Calu3 (cell line): ENCODE measurements at regions not wholly inside any gene's neighbourhood (a gene's known extent, or its start where the extent isn't known, plus 50 kb on each side); places are given as distances from the start of the nearest gene placed in this dataset.
"Not testable (repeated sequence)": the region's sequence is repeated elsewhere in the genome, so short reads cannot be mapped to it uniquely, and the experiment has no call there.

ENCODE experiments used
- BruUV-seq: library from RNA; stranded (reverse); fragments of 400-500 nt; replicated peaks from 2 replicates; lab custom pipeline; 2021; lab: Mats Ljungman, UMichigan
- CTCF ChIA-PET: fragments of 300-600 bp; sonication (Branson Sonifier 250); formaldehyde crosslinking; loops from one replicate; lab custom pipeline; 2022; ENCODE audit warnings: antibody characterized with exemption; lab: Charles Lee
- DNase-seq: peaks from one replicate; pipeline ENCODE4 v3.0.0; 2022
- H3K27ac Mint-ChIP-seq: one replicate; pipeline ENCODE4 v1.8.0; 2022; ENCODE audit warnings: mixed read lengths; ENCODE audit not compliant: unreplicated experiment
- H3K27me3 Mint-ChIP-seq: one replicate; pipeline ENCODE4 v1.8.0; 2022; ENCODE audit warnings: mixed read lengths; ENCODE audit not compliant: unreplicated experiment
- H3K36me3 Mint-ChIP-seq: one replicate; pipeline ENCODE4 v1.8.0; 2022; ENCODE audit warnings: mild to moderate bottlenecking, moderate library complexity, mixed read lengths; ENCODE audit not compliant: insufficient read depth, unreplicated experiment
- H3K4me1 Mint-ChIP-seq: one replicate; pipeline ENCODE4 v1.8.0; 2022; ENCODE audit warnings: mild to moderate bottlenecking, low read depth, mixed read lengths; ENCODE audit not compliant: unreplicated experiment
- H3K4me3 Mint-ChIP-seq: one replicate; pipeline ENCODE4 v1.8.0; 2022; ENCODE audit warnings: mild to moderate bottlenecking, low read depth, moderate library complexity, mixed read lengths; ENCODE audit not compliant: unreplicated experiment
- H3K9me3 Mint-ChIP-seq: one replicate; pipeline ENCODE4 v1.8.0; 2022; ENCODE audit warnings: low read depth, mixed read lengths; ENCODE audit not compliant: unreplicated experiment
- CTCF ChIP-seq: fragments of 200-600 bp; IDR thresholded peaks from one replicate; pipeline ENCODE4 v1.8.0; 2022; ENCODE audit warnings: antibody characterized with exemption; ENCODE audit not compliant: unreplicated experiment
- intact Hi-C: fragments of 100-400 bp; cut with micrococcal nuclease; formaldehyde crosslinking; loops from one replicate; pipeline ENCODE4 v1.10.0; 2022; ENCODE audit not compliant: unreplicated experiment

- no peak for TF ChIP-seq CTCF
- Mint-ChIP-seq H3K27ac (peak overlapping the region; percentile 43), H3K4me1 (peaks cover 18% of the 10 kb centered on the region), H3K4me3 (peak overlapping the region; percentile 24), H3K9me3 (peaks cover 7% of the 10 kb centered on the region), H3K36me3 (peaks cover 8% of the 10 kb centered on the region), H3K27me3 (no peaks in the 10 kb centered on the region)
- CTCF ChIA-PET = no interaction called here
- no TSS peak for BruUV-seq
- no peak for DNase-seq
- intact Hi-C loops = loop anchor here (1.0 to 5.0 kb wide), 6 partner anchors 44 to 194 kb away; no protein-coding TSS in a partner anchor
Measured at GRCh38 chr3:30538791-30539190, 67.6 kb upstream of the TGFBR2 start.

DNA sequence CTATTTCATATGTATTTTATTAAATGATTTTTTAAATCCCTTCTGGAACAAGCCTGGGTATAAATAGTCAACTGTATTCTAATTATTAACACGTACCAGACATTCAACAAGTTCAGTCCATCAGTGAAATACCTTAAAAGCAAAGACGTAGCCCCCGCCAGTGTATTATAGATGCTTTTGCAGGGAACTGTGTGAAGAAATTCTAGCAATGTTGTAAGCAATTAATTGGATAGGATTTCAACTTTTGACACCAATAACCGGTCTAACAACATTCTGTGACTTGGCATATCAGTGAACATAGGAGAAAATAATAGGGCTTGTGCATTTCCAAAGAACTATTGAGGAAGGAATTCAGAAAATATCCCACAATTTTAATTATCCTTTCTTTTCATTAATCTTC, 67.2 kb upstream of the TGFBR2 start:
- no peak for TF ChIP-seq CTCF
- Mint-ChIP-seq H3K27ac (peak overlapping the region; percentile 43), H3K4me3 (peak overlapping the region; percentile 24), H3K27me3 (no peaks in the 10 kb centered on the region), H3K4me1 (peaks cover 18% of the 10 kb centered on the region), H3K36me3 (peaks cover 8% of the 10 kb centered on the region), H3K9me3 (peaks cover 7% of the 10 kb centered on the region)
- DNase-seq = peak; percentile 50
- BruUV-seq = no TSS peak
- CTCF ChIA-PET = no interaction called here
- intact Hi-C loops = loop anchor here (1.0 to 5.0 kb wide), 6 partner anchors 43 to 194 kb away; no protein-coding TSS in a partner anchor

DNA sequence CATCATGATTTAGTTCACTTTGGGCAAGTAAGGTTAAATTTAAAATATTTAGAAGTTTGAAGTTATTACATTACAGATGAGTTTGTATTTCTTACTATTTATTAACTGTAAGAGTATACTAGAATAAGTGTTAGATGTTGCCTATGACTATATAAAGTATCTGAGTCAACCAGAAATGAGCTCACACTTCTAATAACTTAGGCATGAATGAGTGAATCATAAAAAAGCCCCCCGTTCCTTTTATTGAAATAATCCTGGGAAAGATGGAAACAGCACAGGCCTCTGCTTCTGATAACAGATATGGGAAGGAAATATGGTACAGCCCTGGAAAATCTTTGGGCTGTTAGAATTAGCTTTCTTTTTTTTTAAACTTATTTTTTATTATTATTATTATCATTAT, 66.6 kb upstream of the TGFBR2 start:
- CTCF ChIA-PET = no interaction called here
- H3K4me1 Mint-ChIP-seq = peaks cover 24% of the 10 kb centered on the region
- DNase-seq = no peak
- H3K9me3 Mint-ChIP-seq = peaks cover 7% of the 10 kb centered on the region
- no peaks in the 10 kb centered on the region for H3K27me3 Mint-ChIP-seq
- peaks cover 8% of the 10 kb centered on the region for H3K36me3 Mint-ChIP-seq
- peak overlapping the region; percentile 43 for H3K27ac Mint-ChIP-seq
- TF ChIP-seq CTCF = no peak
- intact Hi-C loops = loop anchor here (1.0 to 5.0 kb wide), 6 partner anchors 43 to 195 kb away; no protein-coding TSS in a partner anchor
- BruUV-seq = no TSS peak
- H3K4me3 Mint-ChIP-seq = no peak overlapping the region

GRCh38 chr3:30541156-30541555, 65.2 kb upstream of the TGFBR2 start:
- intact Hi-C loops, H3K9me3 Mint-ChIP-seq, H3K4me3 Mint-ChIP-seq, BruUV-seq, DNase-seq, H3K27ac Mint-ChIP-seq, CTCF ChIA-PET, H3K36me3 Mint-ChIP-seq, H3K27me3 Mint-ChIP-seq: not testable (repeated sequence)
- peaks cover 34% of the 10 kb centered on the region for H3K4me1 Mint-ChIP-seq

DNA sequence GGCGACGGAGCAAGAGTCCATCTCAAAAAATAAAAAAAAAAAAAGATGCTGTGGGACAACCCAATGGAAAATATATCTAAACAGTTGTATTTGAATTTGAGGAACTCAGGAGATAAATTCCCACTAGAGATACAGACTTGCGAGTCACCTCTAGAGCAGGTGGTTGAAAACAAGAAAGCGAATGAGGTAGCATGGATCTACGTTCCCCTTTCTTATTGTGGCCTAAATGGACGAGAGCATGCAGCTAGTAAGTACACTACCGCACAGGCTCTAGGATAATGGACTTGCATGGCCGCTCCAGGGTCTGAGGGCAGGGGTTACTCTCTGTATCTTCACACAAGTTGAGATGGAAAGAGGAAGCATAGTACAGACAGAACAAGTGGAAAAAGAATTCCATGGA, 63.5 kb upstream of the TGFBR2 start:
- Mint-ChIP-seq H3K9me3 (peaks cover 5% of the 10 kb centered on the region), H3K4me1 (peaks cover 25% of the 10 kb centered on the region), H3K36me3 (peaks cover 8% of the 10 kb centered on the region), H3K27me3 (no peaks in the 10 kb centered on the region), H3K27ac (peak overlapping the region; percentile 15), H3K4me3 (no peak overlapping the region)
- CTCF ChIA-PET = interaction anchor here (0.7 kb wide), 1 partner anchor 13 kb away, joined by 5 read pairs; no protein-coding TSS in a partner anchor
- no peak for TF ChIP-seq CTCF
- intact Hi-C loops = no loop called here
- DNase-seq = no peak
- no TSS peak for BruUV-seq
